ENCODE measurements at regions not wholly inside any gene's neighbourhood (a gene's known extent, or its start where the extent isn't known, plus 50 kb on each side); places are given as distances from the start of the nearest gene placed in this dataset.

DNA sequence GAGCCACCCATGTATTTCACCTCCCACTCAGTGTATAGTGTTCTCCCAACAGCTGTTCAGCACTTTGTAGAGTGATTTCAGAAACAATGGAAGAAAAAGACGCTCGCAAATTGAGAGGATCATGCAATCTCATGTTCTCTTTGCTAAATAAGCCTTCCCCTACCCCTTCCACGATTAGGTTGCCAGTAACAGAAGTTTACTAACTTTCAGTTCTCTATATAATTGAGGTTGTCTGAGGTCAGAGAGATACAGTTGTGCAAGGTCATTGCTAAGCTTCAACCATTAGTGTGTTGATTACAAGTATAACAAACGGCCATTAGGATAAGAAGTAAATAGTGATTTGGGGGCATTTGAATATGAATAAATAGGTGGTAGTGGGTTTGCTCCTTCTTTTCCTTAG, 99.6 kb downstream of the TUSC7 start:
- TF ChIP-seq, protein P1, sequence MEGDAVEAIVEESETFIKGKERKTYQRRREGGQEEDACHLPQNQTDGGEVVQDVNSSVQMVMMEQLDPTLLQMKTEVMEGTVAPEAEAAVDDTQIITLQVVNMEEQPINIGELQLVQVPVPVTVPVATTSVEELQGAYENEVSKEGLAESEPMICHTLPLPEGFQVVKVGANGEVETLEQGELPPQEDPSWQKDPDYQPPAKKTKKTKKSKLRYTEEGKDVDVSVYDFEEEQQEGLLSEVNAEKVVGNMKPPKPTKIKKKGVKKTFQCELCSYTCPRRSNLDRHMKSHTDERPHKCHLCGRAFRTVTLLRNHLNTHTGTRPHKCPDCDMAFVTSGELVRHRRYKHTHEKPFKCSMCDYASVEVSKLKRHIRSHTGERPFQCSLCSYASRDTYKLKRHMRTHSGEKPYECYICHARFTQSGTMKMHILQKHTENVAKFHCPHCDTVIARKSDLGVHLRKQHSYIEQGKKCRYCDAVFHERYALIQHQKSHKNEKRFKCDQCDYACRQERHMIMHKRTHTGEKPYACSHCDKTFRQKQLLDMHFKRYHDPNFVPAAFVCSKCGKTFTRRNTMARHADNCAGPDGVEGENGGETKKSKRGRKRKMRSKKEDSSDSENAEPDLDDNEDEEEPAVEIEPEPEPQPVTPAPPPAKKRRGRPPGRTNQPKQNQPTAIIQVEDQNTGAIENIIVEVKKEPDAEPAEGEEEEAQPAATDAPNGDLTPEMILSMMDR (IDR thresholded peaks at IDR 0.05; ENCODE audit: insufficient read depth, missing control alignments), result no peak
- no peak for FAIRE-seq

DNA sequence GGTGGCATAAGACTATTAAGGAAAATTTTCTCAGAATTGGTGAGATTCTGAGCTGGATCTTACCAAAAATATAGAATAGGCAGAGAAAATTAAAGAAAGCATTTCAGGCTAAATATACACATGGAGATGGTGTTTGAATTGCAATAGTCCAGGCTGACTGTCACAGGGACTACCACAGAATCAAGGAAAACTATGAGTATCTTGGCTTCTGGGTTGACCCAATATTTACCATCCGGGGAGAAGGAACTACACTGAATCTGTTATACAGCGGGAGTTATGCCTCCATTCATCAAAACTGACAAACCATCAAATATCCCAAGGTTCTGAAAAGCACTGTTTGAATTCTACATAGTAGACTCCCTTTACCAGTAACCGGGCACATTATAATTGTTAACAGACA, 102.2 kb downstream of the TUSC7 start:
- FAIRE-seq (no peak), DNase-seq (ENCODE audit: insufficient read length, low spot score) (no peak)
- TF ChIP-seq, protein P1 (IDR thresholded peaks at IDR 0.05; ENCODE audit: insufficient read depth, missing control alignments), result no peak

More for the DNA sequence above, 99.6 kb downstream of the TUSC7 start:
- no peak for DNase-seq (ENCODE audit: insufficient read length, low spot score)

DNA sequence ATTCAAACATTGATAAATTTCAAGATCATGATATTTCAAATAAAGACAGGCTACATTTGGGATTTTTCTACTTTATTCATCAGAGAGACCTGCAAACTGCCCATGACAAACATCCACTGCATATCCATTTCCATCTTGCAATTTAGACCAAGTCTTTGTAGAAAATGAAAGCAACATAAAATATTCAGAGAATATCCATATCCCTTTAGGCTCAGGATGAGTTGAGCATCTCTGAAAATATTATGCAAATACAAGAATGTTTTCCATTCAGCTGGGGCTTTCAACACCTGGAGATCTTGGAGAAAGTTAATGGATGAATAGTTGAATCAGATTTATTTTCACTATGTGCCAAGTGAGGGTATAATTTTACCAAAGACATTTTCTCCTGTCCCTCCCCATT, 103.4 kb downstream of the TUSC7 start:
- FAIRE-seq (no peak), DNase-seq (ENCODE audit: insufficient read length, low spot score) (no peak)
- TF ChIP-seq, protein P1 (IDR thresholded peaks at IDR 0.05; ENCODE audit: insufficient read depth, missing control alignments), result no peak

DNA sequence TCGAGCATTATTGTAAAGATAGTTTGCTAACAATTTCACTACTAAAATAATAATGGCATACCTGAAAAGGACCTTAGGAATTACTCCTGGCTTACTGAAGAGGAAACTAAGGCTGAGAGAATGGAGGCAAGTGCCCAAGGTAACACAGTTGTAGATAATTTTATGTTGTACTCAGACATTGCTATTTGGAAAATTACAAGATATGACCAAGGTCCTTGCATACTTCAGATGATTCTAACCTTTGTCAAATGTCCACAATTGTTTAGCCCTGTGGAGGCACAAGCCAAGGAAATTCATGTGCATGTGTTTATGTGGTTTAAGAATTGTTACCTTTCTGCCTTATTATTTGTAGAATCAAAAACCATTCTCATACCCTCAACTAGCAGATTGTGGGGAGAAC, 105.7 kb downstream of the TUSC7 start:
- no peak for DNase-seq (ENCODE audit: insufficient read length, low spot score)
- peak; percentile 60 for FAIRE-seq

DNA sequence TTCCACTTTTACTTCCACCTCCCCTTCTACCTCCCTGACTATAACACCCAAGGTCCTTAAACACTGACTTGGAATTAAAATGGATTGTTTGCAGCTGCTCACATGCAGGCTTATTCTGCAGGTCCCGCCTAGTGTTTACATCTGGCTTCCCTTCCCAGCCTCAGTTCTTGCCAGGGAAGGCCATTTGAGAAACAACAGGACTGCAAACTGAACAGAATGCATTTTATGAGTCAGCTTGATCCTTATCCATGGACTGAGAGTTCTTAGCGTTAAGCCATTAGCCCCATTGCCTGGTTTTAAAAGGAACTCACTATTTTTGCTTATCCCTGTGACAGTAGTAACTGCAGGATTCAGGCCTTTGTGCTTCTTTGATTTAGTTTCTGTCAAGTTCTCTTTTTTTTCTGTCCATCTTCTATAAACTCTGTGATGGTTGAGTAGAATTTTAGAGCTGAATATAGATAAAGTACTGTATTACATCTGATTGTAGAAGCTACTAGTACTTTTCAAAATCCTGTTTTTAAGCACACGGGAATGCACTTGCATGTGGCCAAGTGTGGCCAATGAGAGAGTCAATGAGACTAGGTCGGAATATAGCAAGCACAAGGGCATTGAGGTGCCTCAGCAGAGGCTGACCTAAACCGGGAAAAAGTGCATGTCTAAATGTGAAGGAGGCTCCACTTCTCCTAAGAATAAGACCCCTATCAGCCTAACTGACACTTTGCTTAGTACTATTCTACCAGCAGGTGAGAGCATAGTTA, 106.4 kb downstream of the TUSC7 start:
- TF ChIP-seq, protein P1 (IDR thresholded peaks at IDR 0.05; ENCODE audit: insufficient read depth, missing control alignments), result no peak
- DNase-seq (ENCODE audit: insufficient read length, low spot score) (no peak), FAIRE-seq (peak; percentile 87)

More for the DNA sequence above, 105.7 kb downstream of the TUSC7 start:
- TF ChIP-seq, protein P1 (IDR thresholded peaks at IDR 0.05; ENCODE audit: insufficient read depth, missing control alignments), result no peak

DNA sequence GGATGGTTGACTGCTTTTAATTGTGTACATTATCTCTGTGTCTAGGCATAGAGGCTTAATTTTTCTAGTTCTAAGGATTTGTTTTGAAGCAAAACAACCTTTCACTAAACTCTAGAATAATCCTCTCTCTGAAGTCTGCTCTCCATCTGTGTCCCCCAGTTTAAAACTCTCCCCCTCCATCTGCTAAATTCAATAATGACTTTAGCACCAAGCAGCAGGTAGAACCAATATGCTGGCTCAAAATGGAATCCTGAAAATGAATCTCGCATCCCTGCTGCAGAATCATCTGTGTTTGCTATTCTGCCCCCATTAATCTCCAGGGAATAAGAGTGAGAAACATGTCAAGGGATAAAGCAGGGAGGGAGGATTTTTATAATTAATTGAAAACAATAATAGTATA, 111.8 kb downstream of the TUSC7 start:
- FAIRE-seq (peak; percentile 95), DNase-seq (ENCODE audit: insufficient read length, low spot score) (no peak)
- TF ChIP-seq, protein P1 (IDR thresholded peaks at IDR 0.05; ENCODE audit: insufficient read depth, missing control alignments), result no peak

DNA sequence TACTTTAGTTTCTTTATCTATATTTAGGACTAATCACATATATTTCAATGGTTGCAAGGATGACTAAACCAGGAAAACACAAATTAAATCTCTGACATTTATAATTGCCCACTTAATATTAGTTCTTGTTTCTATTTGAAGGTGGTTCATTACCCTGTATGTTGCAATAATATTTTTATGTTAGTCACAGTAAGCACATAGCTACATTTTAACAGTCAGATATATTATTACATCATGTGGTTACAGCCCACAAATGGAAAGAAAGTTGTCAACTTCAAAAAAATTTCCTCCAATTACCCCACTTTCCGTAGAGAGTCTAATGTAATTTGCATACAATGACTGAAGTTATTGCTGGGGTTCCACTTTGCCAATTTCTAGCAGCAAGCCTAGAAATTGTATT, 114.6 kb downstream of the TUSC7 start:
- DNase-seq (ENCODE audit: insufficient read length, low spot score), result no peak
- FAIRE-seq, result no peak
- TF ChIP-seq, protein P1 (IDR thresholded peaks at IDR 0.05; ENCODE audit: insufficient read depth, missing control alignments), result no peak
